Renal cortex interstitium (tissue), 11 donors: ENCODE measurements at regions not wholly inside any gene's neighbourhood (a gene's known extent, or its start where the extent isn't known, plus 50 kb on each side); places are given as distances from the start of the nearest gene placed in this dataset.

Experiments used
- DNase-seq, 11 donors: peaks; one replicate each; pipeline ENCODE4 v3.0.0-alpha.2; 2013; ENCODE audit warnings: low read depth in 9 of 11, low spot score in 4 of 11; ENCODE audit errors: extremely low read depth in 1 of 11

- DNase-seq = no peak
Observed at GRCh38 chr5:158351485-158352125, 492.7 kb upstream of the CLINT1 start.

GRCh38 chr5:158349987-158350386 lies 491.0 kb upstream of the CLINT1 start:
- DNase-seq = peak in 7 of 11 donors; percentile 1 to 35 (median 24)

- no peak for DNase-seq
Observed at GRCh38 chr5:158344376-158344775, 485.4 kb upstream of the CLINT1 start.

GRCh38 chr5:158340608-158341007 lies 481.7 kb upstream of the CLINT1 start:
- no peak for DNase-seq

- no peak for DNase-seq
Observed at GRCh38 chr5:158326256-158326655, 467.3 kb upstream of the CLINT1 start.

- DNase-seq = no peak
Observed at GRCh38 chr5:158324236-158324635, 465.3 kb upstream of the CLINT1 start.

- no peak for DNase-seq
Observed at GRCh38 chr5:158322620-158323019, 463.7 kb upstream of the CLINT1 start.

GRCh38 chr5:158320934-158321333 lies 462.0 kb upstream of the CLINT1 start:
- DNase-seq = no peak

- DNase-seq = no peak
Observed at GRCh38 chr5:158320178-158320674, 461.3 kb upstream of the CLINT1 start.

- no peak for DNase-seq
Observed at GRCh38 chr5:158317507-158317906, 458.6 kb upstream of the CLINT1 start.

GRCh38 chr5:158313733-158314464 lies 455.0 kb upstream of the CLINT1 start:
- no peak for DNase-seq

GRCh38 chr5:158313027-158313732 lies 454.2 kb upstream of the CLINT1 start:
- DNase-seq = no peak

GRCh38 chr5:158309088-158309807 lies 450.3 kb upstream of the CLINT1 start:
- no peak for DNase-seq

GRCh38 chr5:158308429-158309025 lies 449.6 kb upstream of the CLINT1 start:
- DNase-seq = no peak

- no peak for DNase-seq
Observed at GRCh38 chr5:158305861-158306260, 446.9 kb upstream of the CLINT1 start.

GRCh38 chr5:158304607-158305006 lies 445.7 kb upstream of the CLINT1 start:
- no peak for DNase-seq

GRCh38 chr5:158303883-158304282 lies 444.9 kb upstream of the CLINT1 start:
- DNase-seq = no peak

- no peak for DNase-seq
Observed at GRCh38 chr5:158303275-158303674, 444.3 kb upstream of the CLINT1 start.

GRCh38 chr5:158302029-158302428 lies 443.1 kb upstream of the CLINT1 start:
- DNase-seq = no peak
